H9 (cell line): ENCODE measurements at regions not wholly inside any gene's neighbourhood (a gene's known extent, or its start where the extent isn't known, plus 50 kb on each side); places are given as distances from the start of the nearest gene placed in this dataset.

ENCODE experiments used
- DNase-seq: peaks from one replicate; pipeline ENCODE4 v3.0.0-alpha.2; 2017
- H2AFZ ChIP-seq: one replicate; pipeline ENCODE4 v1.6.1; 2013; ENCODE audit warnings: mild to moderate bottlenecking, low read length, control low read depth, moderate library complexity
- H2AK5ac ChIP-seq: 2 replicates; pipeline ENCODE4 v1.6.1; 2013; ENCODE audit warnings: low read length, control low read depth, mixed read lengths; ENCODE audit not compliant: insufficient read length
- H2BK120ac ChIP-seq: one replicate; pipeline ENCODE4 v1.6.1; 2013; ENCODE audit warnings: low read depth, mild to moderate bottlenecking, low read length, control low read depth, inconsistent platforms; ENCODE audit not compliant: poor library complexity, severe bottlenecking
- H2BK12ac ChIP-seq: 2 replicates; pipeline ENCODE4 v1.6.1; 2013; ENCODE audit warnings: low read length, control low read depth, mixed read lengths, low read depth; ENCODE audit not compliant: insufficient read length
- H2BK15ac ChIP-seq: 2 replicates; pipeline ENCODE4 v1.6.1; 2013; ENCODE audit warnings: low read depth, low read length, control low read depth
- H2BK20ac ChIP-seq: one replicate; pipeline ENCODE4 v1.6.1; 2013; ENCODE audit warnings: low read depth, mild to moderate bottlenecking, low read length, control low read depth, inconsistent platforms; ENCODE audit not compliant: poor library complexity, severe bottlenecking
- H2BK5ac ChIP-seq: 2 replicates; pipeline ENCODE4 v1.6.1; 2013; ENCODE audit warnings: low read length, control low read depth, mixed read lengths; ENCODE audit not compliant: insufficient read length
- H3K14ac ChIP-seq: 2 replicates; pipeline ENCODE4 v1.6.1; 2013; ENCODE audit warnings: low read length, control low read depth; ENCODE audit not compliant: insufficient read depth
- H3K18ac ChIP-seq: 2 replicates; pipeline ENCODE4 v1.6.1; 2013; ENCODE audit warnings: low read depth, mild to moderate bottlenecking, mixed read lengths, low read length, control low read depth; ENCODE audit not compliant: insufficient read length
- H3K23ac ChIP-seq: 2 replicates; pipeline ENCODE4 v1.6.1; 2013; ENCODE audit warnings: low read length, control low read depth, mixed read lengths, low read depth; ENCODE audit not compliant: insufficient read length
- H3K23me2 ChIP-seq: 2 replicates; pipeline ENCODE4 v1.6.1; 2013; ENCODE audit warnings: low read depth, mild to moderate bottlenecking, mixed read lengths, low read length, control low read depth; ENCODE audit not compliant: insufficient read length, poor library complexity, severe bottlenecking
- H3K27ac ChIP-seq: 2 replicates; pipeline ENCODE4 v1.5.1; 2013; ENCODE audit warnings: low read length, control low read depth, mixed read lengths, low read depth; ENCODE audit not compliant: insufficient read length
- H3K27me3 ChIP-seq: 2 replicates; pipeline ENCODE4 v1.6.1; 2013; ENCODE audit warnings: low read length, control low read depth, inconsistent platforms; ENCODE audit not compliant: insufficient read depth
- H3K4ac ChIP-seq: 2 replicates; pipeline ENCODE4 v1.6.1; 2013; ENCODE audit warnings: low read depth, mild to moderate bottlenecking, control low read depth, inconsistent platforms, low read length, moderate library complexity
- H3K4me1 ChIP-seq: 2 replicates; pipeline ENCODE4 v1.6.1; 2013; ENCODE audit warnings: low read length, control low read depth, inconsistent platforms; ENCODE audit not compliant: insufficient read depth
- H3K4me2 ChIP-seq: 2 replicates; pipeline ENCODE4 v1.6.1; 2013; ENCODE audit warnings: low read length, control low read depth, mixed read lengths; ENCODE audit not compliant: insufficient read length, insufficient read depth
- H3K56ac ChIP-seq: 2 replicates; pipeline ENCODE4 v1.6.1; 2013; ENCODE audit warnings: low read depth, mild to moderate bottlenecking, mixed read lengths, low read length, control low read depth; ENCODE audit not compliant: insufficient read length
- H3K79me1 ChIP-seq: 2 replicates; pipeline ENCODE4 v1.6.1; 2013; ENCODE audit warnings: low read depth, mild to moderate bottlenecking, moderate library complexity, low read length, control low read depth, inconsistent platforms; ENCODE audit not compliant: insufficient read depth, poor library complexity, severe bottlenecking
- H3K79me2 ChIP-seq: 2 replicates; pipeline ENCODE4 v1.6.1; 2013; ENCODE audit warnings: low read length, control low read depth, inconsistent platforms; ENCODE audit not compliant: insufficient read depth
- H3K9ac ChIP-seq: 2 replicates; pipeline ENCODE4 v1.6.1; 2013; ENCODE audit warnings: low read length, control low read depth, mixed read lengths; ENCODE audit not compliant: insufficient read length; ENCODE audit errors: extremely low read depth
- H3K9me3 ChIP-seq: one replicate; pipeline ENCODE4 v1.6.1; 2013; ENCODE audit warnings: low read depth, low read length, inconsistent platforms; ENCODE audit not compliant: control insufficient read depth
- H3T11ph ChIP-seq: one replicate; pipeline ENCODE4 v1.6.1; 2013; ENCODE audit warnings: mild to moderate bottlenecking, low read length, control low read depth, inconsistent platforms
- H4K20me1 ChIP-seq: one replicate; pipeline ENCODE4 v1.6.1; 2013; ENCODE audit not compliant: control insufficient read depth, insufficient read length, insufficient read depth
- H4K5ac ChIP-seq: 2 replicates; pipeline ENCODE4 v1.6.1; 2013; ENCODE audit warnings: low read depth, mild to moderate bottlenecking, mixed read lengths, low read length, control low read depth; ENCODE audit not compliant: insufficient read length
- H4K8ac ChIP-seq: replicated peaks from 2 replicates; pipeline ENCODE4 v1.6.1; 2013; ENCODE audit warnings: low read length, control low read depth, mixed read lengths, low read depth; ENCODE audit not compliant: insufficient read length
- H4K91ac ChIP-seq: 2 replicates; pipeline ENCODE4 v1.6.1; 2013; ENCODE audit warnings: low read depth, mild to moderate bottlenecking, moderate library complexity, mixed read lengths, low read length, control low read depth; ENCODE audit not compliant: insufficient read length
- H3K27ac Mint-ChIP-seq, 3 experiments: 2 replicates in 2 of 3; 3 replicates in 1 of 3; pipeline ENCODE4 v1.8.0; 2020 to 2021; ENCODE audit warnings: mixed read lengths in 3 of 3, mild to moderate bottlenecking in 1 of 3, moderate library complexity in 1 of 3
- H3K27me3 Mint-ChIP-seq: 2 replicates; pipeline ENCODE4 v1.8.0; 2021; ENCODE audit warnings: low read depth, mild to moderate bottlenecking, moderate library complexity, mixed read lengths
- H3K36me3 Mint-ChIP-seq, 3 experiments: 2 replicates in 2 of 3; 3 replicates in 1 of 3; pipeline ENCODE4 v1.8.0; 2020 to 2021; ENCODE audit warnings: low read depth in 3 of 3, mixed read lengths in 3 of 3; ENCODE audit not compliant: insufficient read depth in 1 of 3
- H3K4me1 Mint-ChIP-seq, 2 experiments: 2 replicates each; pipeline ENCODE4 v1.8.0; 2020; ENCODE audit warnings: mixed read lengths in 2 of 2
- H3K4me3 Mint-ChIP-seq, 2 experiments: 2 replicates in 1 of 2; 3 replicates in 1 of 2; pipeline ENCODE4 v1.8.0; 2020 to 2021; ENCODE audit warnings: mild to moderate bottlenecking in 2 of 2, mixed read lengths in 2 of 2, moderate library complexity in 1 of 2
- H3K9me3 Mint-ChIP-seq, 2 experiments: 2 replicates in 1 of 2; 3 replicates in 1 of 2; pipeline ENCODE4 v1.8.0; 2020; ENCODE audit warnings: mild to moderate bottlenecking in 2 of 2, mixed read lengths in 2 of 2, moderate library complexity in 1 of 2
- CTCF ChIP-seq: fragments of 200-600 bp; sonication (generic); conservative IDR thresholded peaks from 3 replicates; pipeline ENCODE4 v1.8.0; 2021; ENCODE audit warnings: antibody characterized with exemption, mild to moderate bottlenecking
- WGBS: extraction: QIAGEN DNeasy Blood & Tissue Kit; methylation state at CpG from one replicate; pipeline ENCODE4 v1.1.7; 2013; ENCODE audit warnings: missing lambda C conversion rate, low lambda C conversion rate, mixed read lengths; ENCODE audit not compliant: insufficient read length; ENCODE audit errors: extremely low coverage; 5-methylcytosine and 5-hydroxymethylcytosine counted together

DNA sequence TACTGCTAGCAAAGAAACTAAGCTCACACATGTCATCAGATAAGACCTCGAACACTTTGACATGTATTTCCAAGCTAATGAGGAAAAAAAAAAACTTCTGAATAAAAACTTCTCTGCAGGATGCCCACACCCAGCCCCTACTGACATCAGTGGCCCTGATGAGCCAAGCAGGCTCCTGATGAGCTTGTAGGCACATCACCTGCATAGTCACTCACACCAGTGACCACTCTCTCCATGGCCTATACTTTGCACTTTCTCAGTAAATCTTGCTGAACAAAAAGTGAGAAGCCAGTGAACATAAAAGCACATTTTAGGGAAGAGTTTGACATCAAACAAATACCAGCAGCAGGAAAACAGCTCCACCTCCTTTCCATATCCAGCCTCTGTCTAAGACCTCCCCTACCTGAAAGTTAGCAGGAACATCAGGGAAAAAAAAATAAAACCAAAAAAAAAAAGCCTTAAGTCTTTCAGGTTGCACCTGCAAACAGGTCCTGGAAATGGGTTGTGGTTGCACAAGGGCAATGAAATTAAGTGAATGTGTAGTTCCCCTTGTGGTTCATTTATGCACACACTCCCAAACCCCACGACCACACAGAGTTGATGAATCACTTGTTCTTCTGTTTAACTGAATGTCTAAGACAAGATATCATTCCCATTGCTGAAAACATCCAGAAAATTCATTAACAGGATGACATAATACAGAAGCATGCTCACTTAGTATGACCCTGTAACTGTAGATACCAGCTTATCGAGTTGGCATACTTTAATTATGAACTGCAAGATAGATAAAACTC is 205.2 kb upstream of the PDE1C start:
- Histone ChIP-seq H3K9ac (no peak overlapping the region), H2AFZ (no peak overlapping the region), H3T11ph (no peak overlapping the region), H4K20me1 (no peaks in the 10 kb centered on the region), H3K79me2 (no peaks in the 10 kb centered on the region), H3K9me3 (no peaks in the 10 kb centered on the region), H3K4me1 (0 out of 2 replicates have a peak, but pooled peaks cover 2% of the 10 kb centered on the region), H4K8ac (no peak overlapping the region), H3K14ac (no peak overlapping the region), H2BK5ac (no peak overlapping the region), H3K27ac (no peak overlapping the region), H3K27me3 (no peaks in the 10 kb centered on the region), H3K23ac (no peak overlapping the region), H4K5ac (no peak overlapping the region), H3K23me2 (no peaks in the 10 kb centered on the region), H3K56ac (no peak overlapping the region), H4K91ac (no peak overlapping the region), H2AK5ac (no peak overlapping the region), H2BK12ac (no peak overlapping the region), H2BK20ac (no peak overlapping the region), H3K18ac (no peak overlapping the region), H2BK120ac (no peak overlapping the region), H3K4me2 (no peak overlapping the region), H3K79me1 (no peaks in the 10 kb centered on the region), H2BK15ac (no peak overlapping the region), H3K4ac (no peak overlapping the region)
- Mint-ChIP-seq H3K36me3 (no peaks in the 10 kb centered on the region; a peak in 1 of 7 replicates), H3K4me1 (no peaks in the 10 kb centered on the region), H3K27ac (no peak overlapping the region; a peak in 1 of 7 replicates), H3K9me3 (no peaks in the 10 kb centered on the region), H3K27me3 (peaks cover 23% of the 10 kb centered on the region), H3K4me3 (no peak overlapping the region)
- no CpG with 5 or more reads among the region's 3 CpGs for WGBS
- DNase-seq, result no peak
- TF ChIP-seq CTCF, result no peak
